NCI-H2196 (cell line): ENCODE measurements at regions not wholly inside any gene's neighbourhood (a gene's known extent, or its start where the extent isn't known, plus 50 kb on each side); places are given as distances from the start of the nearest gene placed in this dataset.
"Not testable (repeated sequence)": the region's sequence is repeated elsewhere in the genome, so short reads cannot be mapped to it uniquely, and the experiment has no call there.

Experiments
- DNase-seq: peaks from one replicate; lab custom pipeline; 2025; ENCODE audit not compliant: unreplicated experiment; lab: John Stamatoyannopoulos, UW

GRCh38 chr4:31422006-31422405, 701.8 kb downstream of the PCDH7 start:
- DNase-seq, result no peak

GRCh38 chr4:31427691-31428090, 707.5 kb downstream of the PCDH7 start:
- DNase-seq, result no peak

- DNase-seq, result no peak
Measured at GRCh38 chr4:31442236-31442635, 722.1 kb downstream of the PCDH7 start.

- no peak for DNase-seq
Measured at GRCh38 chr4:31445526-31445925, 725.4 kb downstream of the PCDH7 start.

- no peak for DNase-seq
Measured at GRCh38 chr4:31455612-31456011, 735.4 kb downstream of the PCDH7 start.

GRCh38 chr4:31458813-31459212, 738.6 kb downstream of the PCDH7 start:
- DNase-seq, result no peak

GRCh38 chr4:31461421-31461820, 741.3 kb downstream of the PCDH7 start:
- no peak for DNase-seq

- DNase-seq, result no peak
Measured at GRCh38 chr4:31467781-31468180, 747.6 kb downstream of the PCDH7 start.

- DNase-seq, result no peak
Measured at GRCh38 chr4:31474221-31474620, 754.1 kb downstream of the PCDH7 start.

GRCh38 chr4:31482691-31483090, 762.5 kb downstream of the PCDH7 start:
- DNase-seq, result no peak

GRCh38 chr4:31499216-31499615, 779.0 kb downstream of the PCDH7 start:
- not testable (repeated sequence) for DNase-seq

- no peak for DNase-seq
Measured at GRCh38 chr4:31516520-31516919, 796.4 kb downstream of the PCDH7 start.

GRCh38 chr4:31518796-31519250, 798.7 kb downstream of the PCDH7 start:
- no peak for DNase-seq

GRCh38 chr4:31530555-31530954, 810.4 kb downstream of the PCDH7 start:
- no peak for DNase-seq

- no peak for DNase-seq
Measured at GRCh38 chr4:31538877-31539276, 818.7 kb downstream of the PCDH7 start.

- no peak for DNase-seq
Measured at GRCh38 chr4:31539284-31540069, 819.3 kb downstream of the PCDH7 start.

GRCh38 chr4:31545330-31545729, 825.2 kb downstream of the PCDH7 start:
- no peak for DNase-seq

- no peak for DNase-seq
Measured at GRCh38 chr4:31545755-31546154, 825.6 kb downstream of the PCDH7 start.

GRCh38 chr4:31548021-31548420, 827.9 kb downstream of the PCDH7 start:
- no peak for DNase-seq

- DNase-seq, result no peak
Measured at GRCh38 chr4:31548823-31549222, 828.7 kb downstream of the PCDH7 start.

GRCh38 chr4:31549256-31549655, 829.1 kb downstream of the PCDH7 start:
- no peak for DNase-seq

- no peak for DNase-seq
Measured at GRCh38 chr4:31557437-31557836, 837.3 kb downstream of the PCDH7 start.

GRCh38 chr4:31573554-31573953, 853.4 kb downstream of the PCDH7 start:
- no peak for DNase-seq
